HG02798 (cell line): ENCODE measurements at regions not wholly inside any gene's neighbourhood (a gene's known extent, or its start where the extent isn't known, plus 50 kb on each side); places are given as distances from the start of the nearest gene placed in this dataset.

ENCODE experiments used
- ATAC-seq: cut with Tn5 transposase; IDR thresholded peaks from one replicate; pipeline ENCODE4 v1.9.1; 2021; ENCODE audit warnings: mild to moderate bottlenecking; ENCODE audit not compliant: unreplicated experiment, poor library complexity

DNA sequence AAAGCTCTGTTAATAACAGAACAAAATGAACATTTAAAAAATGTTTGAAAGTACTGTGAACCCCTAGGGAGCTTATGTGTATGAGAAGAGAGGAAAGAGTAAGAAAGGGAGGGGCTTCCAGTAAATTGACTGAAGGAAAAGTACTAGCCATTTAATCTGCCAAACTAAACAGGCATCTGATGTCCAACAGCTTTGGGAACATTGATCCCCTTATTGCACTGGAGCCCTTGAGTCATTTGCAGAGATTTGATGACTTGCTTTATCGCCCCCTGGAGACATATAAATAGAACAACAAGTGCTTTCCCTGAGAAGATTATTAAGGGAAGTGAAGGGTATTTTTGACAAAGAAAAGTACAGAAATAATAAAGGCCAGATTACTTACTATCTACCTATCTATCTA is 319.3 kb upstream of the NOVA1 start:
- ATAC-seq, result no peak

DNA sequence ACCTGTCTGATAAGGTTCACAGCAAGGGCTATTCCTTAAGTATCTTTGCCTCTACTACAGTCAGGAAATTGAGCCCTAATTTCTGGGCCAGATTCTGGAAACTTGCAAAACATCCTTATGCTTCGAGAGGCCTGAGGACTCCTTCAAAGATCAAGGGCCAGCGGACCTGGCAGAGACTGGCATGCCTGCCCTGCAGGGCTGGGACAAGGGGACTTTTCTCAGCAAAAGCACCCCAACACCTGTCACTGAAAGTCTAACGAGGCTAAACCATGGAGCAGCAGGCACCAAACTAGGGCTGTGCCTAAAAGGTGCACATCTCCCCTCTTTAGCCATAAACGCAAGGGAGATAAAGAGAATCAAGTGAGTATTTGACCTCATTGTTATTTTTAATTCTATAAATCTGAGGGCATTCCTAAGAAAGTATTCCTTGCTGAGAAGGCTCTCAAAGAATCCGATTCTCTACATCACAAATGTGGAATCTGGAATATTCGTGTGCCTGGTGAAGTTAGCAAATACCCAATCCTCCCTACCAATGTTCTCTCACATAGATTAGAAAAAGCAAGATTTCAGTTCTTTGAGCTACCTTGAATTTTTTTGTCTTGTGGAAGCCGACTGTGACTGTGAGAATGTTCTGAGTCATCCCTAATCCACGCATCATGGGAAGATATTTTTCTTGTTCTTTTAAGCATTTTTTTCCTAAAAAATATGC is 328.2 kb upstream of the NOVA1 start:
- no peak for ATAC-seq

- ATAC-seq, result no peak
Observed at GRCh38 chr14:26926585-26926984, 328.8 kb upstream of the NOVA1 start.

DNA sequence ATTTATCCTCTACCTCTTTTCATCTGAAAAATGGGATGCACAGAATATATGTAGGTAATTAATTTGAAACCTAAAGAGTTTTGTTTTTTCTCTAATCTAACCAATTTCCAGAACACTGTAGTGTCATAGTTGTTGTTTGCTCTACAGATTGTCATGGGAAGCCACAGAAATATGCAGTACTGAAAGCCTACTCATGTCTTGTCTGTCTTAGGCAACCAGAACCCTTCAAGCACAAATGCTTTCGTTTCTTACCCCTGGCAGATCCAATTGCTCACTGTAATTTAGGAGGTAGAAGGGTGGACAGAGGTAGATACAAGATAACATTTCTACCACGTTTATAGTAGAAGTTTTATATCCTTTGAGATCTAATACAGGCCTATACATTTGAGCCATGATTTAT is 330.2 kb upstream of the NOVA1 start:
- no peak for ATAC-seq

DNA sequence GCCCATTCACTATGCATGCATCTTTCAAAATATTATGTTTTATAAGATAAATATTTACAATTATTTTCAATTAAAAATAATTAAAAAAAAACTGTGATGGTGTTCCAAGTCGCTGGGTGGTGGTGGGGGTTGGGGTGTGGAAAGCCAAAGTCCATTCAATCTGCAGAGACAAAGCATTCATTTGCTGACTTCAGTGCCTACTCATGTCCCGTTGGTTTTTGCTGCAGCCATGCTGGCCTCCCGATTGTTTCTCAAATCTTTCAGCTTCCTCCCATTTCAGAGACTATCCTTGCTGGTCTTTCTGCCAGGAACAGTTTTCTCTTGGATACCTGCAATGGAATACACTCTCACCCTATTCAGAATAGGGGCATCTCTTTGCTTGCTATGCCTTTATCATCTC is 331.5 kb upstream of the NOVA1 start:
- ATAC-seq, result no peak

DNA sequence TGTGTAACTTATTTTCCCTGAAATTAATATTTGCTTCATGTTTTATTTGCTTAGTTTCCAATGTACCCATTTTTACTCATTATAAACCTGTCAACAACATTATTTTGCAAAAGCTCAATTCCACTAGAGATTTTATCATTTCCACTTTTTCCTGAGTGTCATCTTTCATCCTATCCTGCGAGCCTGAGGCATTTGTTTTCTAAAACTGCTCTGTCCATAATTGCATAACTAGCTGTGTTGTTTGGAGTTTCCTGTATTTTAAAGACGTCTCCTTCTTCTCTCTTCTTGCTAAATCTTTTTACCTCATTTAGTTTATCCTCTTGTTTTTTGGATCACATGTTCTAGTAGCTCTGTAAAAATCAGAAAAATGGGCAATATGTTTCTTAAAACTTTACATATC is 332.7 kb upstream of the NOVA1 start:
- no peak for ATAC-seq

GRCh38 chr14:26932606-26933005 is 334.8 kb upstream of the NOVA1 start:
- ATAC-seq, result no peak

- no peak for ATAC-seq
Observed at GRCh38 chr14:26933431-26933830, 335.6 kb upstream of the NOVA1 start.

DNA sequence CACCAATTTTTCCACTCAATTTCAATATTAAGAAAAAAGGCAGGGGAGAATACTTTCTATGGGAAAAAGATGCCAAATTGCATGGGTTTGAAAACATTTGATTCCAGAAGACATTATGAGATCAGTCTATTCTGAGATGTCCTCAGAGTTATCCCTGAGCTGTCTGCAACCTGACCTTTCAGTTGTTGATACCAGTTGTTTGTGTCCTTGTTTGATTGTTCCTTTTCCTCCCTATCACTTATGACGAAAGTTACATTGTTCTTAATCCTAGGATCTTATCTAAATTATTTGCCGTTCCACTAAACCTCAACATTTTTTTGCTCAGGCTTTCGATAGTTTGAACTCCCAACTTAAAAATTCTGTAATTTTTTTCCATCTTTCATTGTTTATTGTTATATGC is 336.3 kb upstream of the NOVA1 start:
- no peak for ATAC-seq

- ATAC-seq, result no peak
Observed at GRCh38 chr14:26935733-26936132, 337.9 kb upstream of the NOVA1 start.

- no peak for ATAC-seq
Observed at GRCh38 chr14:26938054-26938453, 340.2 kb upstream of the NOVA1 start.

DNA sequence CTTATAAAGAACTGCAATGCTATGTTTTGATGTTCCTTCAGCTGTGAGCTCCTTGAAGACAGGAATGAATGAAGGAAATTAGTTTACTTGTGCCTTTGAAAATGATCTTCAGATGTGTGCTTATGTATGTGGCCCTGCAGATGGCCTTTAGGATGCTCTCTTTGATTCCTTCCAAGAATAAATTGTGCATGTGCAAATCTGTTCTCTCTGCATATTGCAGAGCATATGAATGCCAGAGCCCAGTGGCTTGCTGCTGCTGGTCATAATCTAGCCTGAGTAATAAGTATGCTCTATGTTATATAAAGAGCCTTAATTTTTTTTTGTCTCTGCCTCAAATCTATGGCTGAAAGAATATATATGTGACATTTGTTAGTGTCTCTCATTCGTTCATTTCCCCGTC is 341.9 kb upstream of the NOVA1 start:
- ATAC-seq, result no peak

DNA sequence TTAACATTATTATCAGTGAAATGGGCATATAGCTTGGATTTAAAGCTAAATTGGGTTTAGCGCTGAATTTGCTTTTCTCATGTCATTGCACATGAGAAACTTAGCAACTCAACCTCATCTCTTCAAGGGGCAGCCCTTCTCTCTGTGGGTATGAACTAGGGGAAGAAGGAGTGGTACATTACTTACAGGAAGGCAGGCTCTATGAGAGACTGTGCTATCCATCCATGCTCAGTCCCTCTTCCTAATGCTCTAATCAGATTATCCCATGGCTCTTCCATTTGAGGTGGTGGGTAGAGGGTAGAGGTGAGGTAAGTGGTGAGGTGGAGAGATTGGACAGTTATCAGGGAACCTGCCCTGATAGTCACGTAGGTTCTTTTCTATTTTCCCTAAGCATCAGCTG is 343.7 kb upstream of the NOVA1 start:
- ATAC-seq, result no peak

DNA sequence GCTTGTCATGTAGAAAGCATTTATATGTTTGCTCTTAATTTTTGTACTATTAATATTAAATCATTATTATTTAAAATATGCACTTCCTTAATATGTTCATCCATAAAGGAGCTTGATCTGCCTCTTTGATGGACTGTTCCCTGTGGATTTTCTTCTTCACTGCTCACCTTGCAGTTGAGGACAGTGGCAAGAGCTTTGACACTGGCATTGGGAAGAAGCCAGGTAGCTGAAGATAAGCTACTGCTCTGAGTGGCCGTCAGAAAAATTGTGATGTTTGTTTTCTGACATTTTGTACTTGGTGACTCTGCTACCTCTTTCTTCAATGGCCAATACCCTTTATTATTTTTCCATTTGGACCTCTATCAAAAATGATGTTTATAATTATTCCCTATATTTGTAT is 349.4 kb upstream of the NOVA1 start:
- no peak for ATAC-seq

DNA sequence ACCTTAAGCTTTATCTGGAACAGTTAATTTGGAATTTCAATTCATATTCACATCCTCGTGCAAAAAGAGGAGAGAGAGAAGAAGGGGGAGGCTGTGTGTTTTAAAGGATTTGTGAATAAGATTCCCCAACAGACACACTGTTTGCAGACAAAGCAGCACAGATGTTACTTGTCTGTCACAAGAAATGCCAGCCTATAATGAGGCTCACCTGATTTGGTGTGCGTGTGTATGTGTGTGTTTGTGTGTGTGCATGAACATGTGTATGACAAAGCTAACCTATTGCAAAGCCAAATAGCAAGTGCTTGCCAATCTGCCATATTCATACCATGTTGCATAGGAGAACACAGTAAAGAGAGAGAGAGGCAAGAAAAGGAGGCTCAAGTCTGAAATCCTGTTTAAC is 361.6 kb upstream of the NOVA1 start:
- ATAC-seq, result no peak

GRCh38 chr14:26959972-26960660 is 362.3 kb upstream of the NOVA1 start:
- ATAC-seq, result no peak

DNA sequence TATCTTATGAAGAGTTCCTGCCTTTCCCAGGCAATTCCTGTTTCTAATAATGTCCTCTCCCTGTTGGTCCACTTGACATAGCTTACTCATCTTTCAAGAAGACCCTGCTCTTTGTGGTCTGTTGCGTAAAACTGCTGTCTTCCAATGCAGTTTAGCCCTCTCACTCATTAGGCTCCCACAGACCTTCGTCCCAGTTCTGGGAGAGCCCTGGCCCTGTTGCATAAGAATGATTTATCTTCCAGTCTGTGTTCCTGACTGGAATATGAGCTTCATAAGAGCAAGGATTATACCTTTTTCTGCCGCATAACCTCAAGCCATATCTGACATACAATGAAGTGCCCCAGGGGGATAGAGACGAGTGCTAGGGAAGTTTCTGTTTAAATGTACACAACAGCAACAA is 365.9 kb upstream of the NOVA1 start:
- no peak for ATAC-seq

DNA sequence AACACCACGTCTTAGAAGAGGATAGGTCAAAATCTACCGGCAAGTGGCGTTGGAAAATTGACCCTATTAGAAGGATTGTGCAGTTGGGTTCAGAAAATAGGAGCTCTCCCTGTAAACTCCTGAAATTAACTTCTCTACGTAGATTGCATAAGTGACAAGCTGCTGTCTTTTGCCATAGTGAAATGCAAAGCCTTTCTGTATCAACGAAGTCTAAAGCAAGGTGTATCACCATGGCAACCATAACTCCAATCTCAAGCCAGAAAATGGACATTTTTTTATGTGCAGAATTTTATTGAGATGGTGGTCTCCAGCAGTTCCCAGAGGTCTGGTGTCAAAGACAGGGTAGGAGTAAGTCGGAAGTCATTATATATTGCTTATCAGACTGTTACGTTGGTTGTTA is 367.7 kb upstream of the NOVA1 start:
- ATAC-seq, result no peak

- ATAC-seq, result no peak
Observed at GRCh38 chr14:26966908-26967307, 369.1 kb upstream of the NOVA1 start.

DNA sequence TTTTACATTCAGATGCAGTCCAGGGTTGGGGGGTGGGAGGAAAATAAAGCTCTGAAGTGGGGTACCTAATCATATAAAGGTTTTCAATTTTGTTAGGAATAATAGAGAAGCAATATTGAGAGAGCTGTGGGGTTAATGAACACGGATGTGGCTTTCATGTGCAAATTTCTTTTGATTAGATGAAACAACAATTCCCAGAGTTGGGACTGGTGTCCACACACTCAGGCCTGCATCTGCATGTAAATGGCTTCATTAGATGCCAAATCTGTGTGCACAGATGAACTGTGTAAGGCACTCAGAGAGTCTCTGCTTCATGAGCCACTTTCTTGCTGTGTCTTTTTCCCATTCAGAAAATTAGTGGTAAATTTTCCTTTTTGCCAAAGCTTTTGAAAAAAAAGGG is 377.1 kb upstream of the NOVA1 start:
- no peak for ATAC-seq

DNA sequence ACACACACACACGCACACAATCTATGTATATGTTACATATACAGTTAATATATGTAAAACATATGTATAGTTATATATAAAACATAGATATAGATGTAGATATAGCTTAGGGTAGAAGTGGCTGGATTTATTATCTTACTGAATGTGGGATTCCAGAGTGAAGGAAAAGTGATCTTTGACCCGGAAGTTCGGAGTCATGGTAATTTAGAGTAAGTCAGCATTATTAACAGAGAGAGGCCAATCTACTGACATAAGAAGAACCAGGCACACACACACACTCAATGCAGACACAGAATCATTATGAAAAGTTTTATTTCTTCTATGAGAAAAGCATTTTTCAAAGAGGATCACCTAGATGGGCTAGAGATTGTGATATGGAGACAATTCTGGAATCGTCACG is 384.2 kb upstream of the NOVA1 start:
- no peak for ATAC-seq
